CD14-positive monocyte (primary cell): ENCODE measurements at regions not wholly inside any gene's neighbourhood (a gene's known extent, or its start where the extent isn't known, plus 50 kb on each side); places are given as distances from the start of the nearest gene placed in this dataset.

Source experiments
- DNase-seq, 3 donors: peaks; one replicate each; pipeline ENCODE4 v3.0.0-alpha.2; 2011 to 2022
- H2AFZ ChIP-seq: 2 replicates; pipeline ENCODE4 v1.6.0; 2012; ENCODE audit warnings: mild to moderate bottlenecking, low read depth, low read length, inconsistent platforms; ENCODE audit not compliant: insufficient read depth, poor library complexity, severe bottlenecking
- H3K27ac ChIP-seq, 2 donors: 1 replicate in 1 of 2; 2 replicates in 1 of 2; pipeline ENCODE4 v1.5.1; 2012 to 2013; ENCODE audit warnings: low read length in 2 of 2, control low read depth in 1 of 2, inconsistent platforms in 1 of 2, low read depth in 1 of 2, mild to moderate bottlenecking in 1 of 2
- H3K27me3 ChIP-seq, 2 donors: one replicate each; pipeline versions ENCODE4 v1.6.0 to v1.6.1; 2011 to 2013; ENCODE audit warnings: low read length in 2 of 2; ENCODE audit not compliant: control insufficient read depth in 2 of 2, insufficient read depth in 2 of 2
- H3K36me3 ChIP-seq, 2 donors: replicated peaks in 1 of 2; 1 replicate in 1 of 2; 2 replicates in 1 of 2; pipeline versions ENCODE4 v1.5.1 to v1.6.1; 2012 to 2013; ENCODE audit warnings: low read length in 2 of 2, control low read depth in 1 of 2, inconsistent platforms in 1 of 2, mild to moderate bottlenecking in 1 of 2; ENCODE audit not compliant: insufficient read depth in 2 of 2, control insufficient read depth in 1 of 2
- H3K4me1 ChIP-seq, 2 donors: 1 replicate in 1 of 2; 2 replicates in 1 of 2; pipeline versions ENCODE4 v1.5.1 to v1.6.1; 2012 to 2013; ENCODE audit warnings: low read length in 2 of 2, control low read depth in 1 of 2, inconsistent platforms in 1 of 2, mild to moderate bottlenecking in 1 of 2, moderate library complexity in 1 of 2; ENCODE audit not compliant: insufficient read depth in 2 of 2, control insufficient read depth in 1 of 2
- H3K4me2 ChIP-seq: replicated peaks from 2 replicates; pipeline ENCODE3; 2012; ENCODE audit warnings: low read length, moderate library complexity, mild to moderate bottlenecking; ENCODE audit not compliant: poor library complexity, severe bottlenecking; ENCODE audit errors: extremely low read depth
- H3K4me3 ChIP-seq, 3 experiments: fragments of 200-600 bp in 1 of 3; sonication (generic) in 1 of 3; replicated peaks in 1 of 3; 1 replicate in 2 of 3; 2 replicates in 1 of 3; pipeline ENCODE4 v1.5.1; 2011 to 2013; ENCODE audit warnings: low read length in 3 of 3, mild to moderate bottlenecking in 3 of 3, control low read depth in 2 of 3, low read depth in 2 of 3, inconsistent platforms in 1 of 3, moderate library complexity in 1 of 3
- H3K79me2 ChIP-seq: 2 replicates; pipeline ENCODE4 v1.6.0; 2012; ENCODE audit warnings: mild to moderate bottlenecking, control low read depth, inconsistent platforms, low read length, moderate library complexity; ENCODE audit not compliant: insufficient read depth
- H3K9ac ChIP-seq: 2 replicates; pipeline ENCODE4 v1.6.0; 2017; ENCODE audit warnings: low read length, mild to moderate bottlenecking; ENCODE audit not compliant: insufficient read depth, poor library complexity, severe bottlenecking
- H3K9me3 ChIP-seq, 2 donors: replicated peaks in 1 of 2; 1 replicate in 1 of 2; 2 replicates in 1 of 2; pipeline versions ENCODE4 v1.5.1 to v1.6.1; 2012 to 2013; ENCODE audit warnings: low read length in 2 of 2, control low read depth in 1 of 2; ENCODE audit not compliant: control insufficient read depth in 1 of 2, insufficient read depth in 1 of 2
- H4K20me1 ChIP-seq: 2 replicates; pipeline ENCODE4 v1.6.0; 2012; ENCODE audit warnings: mild to moderate bottlenecking, low read length, control low read depth, moderate library complexity; ENCODE audit not compliant: insufficient read depth
- H3K27ac Mint-ChIP-seq, 7 donors: one replicate each; pipeline ENCODE4 v1.8.0; 2020; ENCODE audit warnings: mild to moderate bottlenecking in 7 of 7, mixed read lengths in 7 of 7, moderate library complexity in 6 of 7, inconsistent platforms in 2 of 7
- H3K27me3 Mint-ChIP-seq, 3 donors: one replicate each; pipeline ENCODE4 v1.8.0; 2021 to 2022; ENCODE audit warnings: low read depth in 3 of 3, mild to moderate bottlenecking in 3 of 3, mixed read lengths in 3 of 3, moderate library complexity in 3 of 3, inconsistent platforms in 1 of 3
- H3K36me3 Mint-ChIP-seq, 2 donors: one replicate each; pipeline ENCODE4 v1.8.0; 2020; ENCODE audit warnings: mixed read lengths in 2 of 2, inconsistent platforms in 1 of 2, mild to moderate bottlenecking in 1 of 2
- H3K4me1 Mint-ChIP-seq: one replicate; pipeline ENCODE4 v1.8.0; 2020; ENCODE audit warnings: mild to moderate bottlenecking, mixed read lengths
- H3K4me3 Mint-ChIP-seq, 2 donors: one replicate each; pipeline ENCODE4 v1.8.0; 2020; ENCODE audit warnings: mild to moderate bottlenecking in 2 of 2, mixed read lengths in 2 of 2, moderate library complexity in 1 of 2
- H3K9me3 Mint-ChIP-seq, 7 donors: one replicate each; pipeline ENCODE4 v1.8.0; 2020 to 2022; ENCODE audit warnings: mixed read lengths in 7 of 7, mild to moderate bottlenecking in 6 of 7, moderate library complexity in 6 of 7, inconsistent platforms in 2 of 7
- WGBS: methylation state at CpG from one replicate; pipeline ENCODE4 v1.1.5; 2013; ENCODE audit warnings: missing lambda C conversion rate; ENCODE audit not compliant: insufficient coverage; 5-methylcytosine and 5-hydroxymethylcytosine counted together
- intact Hi-C, 2 donors: fragments of 100-400 bp; cut with micrococcal nuclease; formaldehyde crosslinking; loops; one replicate each; pipeline versions ENCODE4 v1.15.0 to v1.15.1; 2023
- TF ChIP-seq, protein P1 (sequence below): fragments of 200-600 bp; IDR thresholded peaks from one replicate; pipeline ENCODE4 v1.8.0; 2022; ENCODE audit warnings: antibody characterized with exemption, mild to moderate bottlenecking

DNA sequence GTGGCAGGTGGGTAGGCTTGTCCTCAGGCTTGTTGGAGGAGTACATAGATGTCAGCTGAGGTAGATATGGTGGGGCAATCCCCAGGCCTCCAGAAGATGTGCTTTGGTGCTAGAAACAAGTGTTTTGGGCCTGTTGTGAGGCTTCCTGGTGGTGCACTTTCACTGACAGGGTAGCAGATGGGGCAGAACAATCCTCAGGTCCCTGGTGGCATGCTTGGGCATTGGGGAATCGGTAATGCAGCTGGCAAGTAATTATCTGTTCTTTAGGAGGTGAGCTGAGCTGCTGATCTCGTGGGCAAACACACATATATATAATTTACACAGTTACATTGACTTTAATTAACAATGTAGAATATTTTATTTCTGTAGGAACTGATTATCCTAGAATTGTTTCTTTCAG lies 458.7 kb downstream of the BMP2 start:
- H4K20me1 ChIP-seq, result no peaks in the 10 kb centered on the region
- Mint-ChIP-seq H3K9me3 (peaks cover 3 to 12% (median 5%) of the 10 kb centered on the region in 7 donors), H3K4me1 (no peaks in the 10 kb centered on the region), H3K4me3 (no peak overlapping the region), H3K27me3 (peaks cover 0 to 3% (median 1%) of the 10 kb centered on the region in 3 donors), H3K27ac (no peak overlapping the region), H3K36me3 (no peaks in the 10 kb centered on the region)
- H3K27me3 ChIP-seq, result no peaks in the 10 kb centered on the region
- WGBS, result 57% methylated on average over 1 of the region's 2 CpGs
- no peak overlapping the region for H3K27ac ChIP-seq
- no peak overlapping the region for H2AFZ ChIP-seq
- H3K9me3 ChIP-seq, result peaks cover 0 to 7% of the 10 kb centered on the region in 2 donors
- H3K4me3 ChIP-seq, result no peak overlapping the region
- TF ChIP-seq, protein P1, sequence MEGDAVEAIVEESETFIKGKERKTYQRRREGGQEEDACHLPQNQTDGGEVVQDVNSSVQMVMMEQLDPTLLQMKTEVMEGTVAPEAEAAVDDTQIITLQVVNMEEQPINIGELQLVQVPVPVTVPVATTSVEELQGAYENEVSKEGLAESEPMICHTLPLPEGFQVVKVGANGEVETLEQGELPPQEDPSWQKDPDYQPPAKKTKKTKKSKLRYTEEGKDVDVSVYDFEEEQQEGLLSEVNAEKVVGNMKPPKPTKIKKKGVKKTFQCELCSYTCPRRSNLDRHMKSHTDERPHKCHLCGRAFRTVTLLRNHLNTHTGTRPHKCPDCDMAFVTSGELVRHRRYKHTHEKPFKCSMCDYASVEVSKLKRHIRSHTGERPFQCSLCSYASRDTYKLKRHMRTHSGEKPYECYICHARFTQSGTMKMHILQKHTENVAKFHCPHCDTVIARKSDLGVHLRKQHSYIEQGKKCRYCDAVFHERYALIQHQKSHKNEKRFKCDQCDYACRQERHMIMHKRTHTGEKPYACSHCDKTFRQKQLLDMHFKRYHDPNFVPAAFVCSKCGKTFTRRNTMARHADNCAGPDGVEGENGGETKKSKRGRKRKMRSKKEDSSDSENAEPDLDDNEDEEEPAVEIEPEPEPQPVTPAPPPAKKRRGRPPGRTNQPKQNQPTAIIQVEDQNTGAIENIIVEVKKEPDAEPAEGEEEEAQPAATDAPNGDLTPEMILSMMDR, result no peak
- no peak for DNase-seq
- no peak overlapping the region for H3K4me2 ChIP-seq
- H3K36me3 ChIP-seq, result no peaks in the 10 kb centered on the region
- no peak overlapping the region for H3K9ac ChIP-seq
- no peaks in the 10 kb centered on the region for H3K79me2 ChIP-seq
- H3K4me1 ChIP-seq, result no peaks in the 10 kb centered on the region
- intact Hi-C loops, result no loop called here

DNA sequence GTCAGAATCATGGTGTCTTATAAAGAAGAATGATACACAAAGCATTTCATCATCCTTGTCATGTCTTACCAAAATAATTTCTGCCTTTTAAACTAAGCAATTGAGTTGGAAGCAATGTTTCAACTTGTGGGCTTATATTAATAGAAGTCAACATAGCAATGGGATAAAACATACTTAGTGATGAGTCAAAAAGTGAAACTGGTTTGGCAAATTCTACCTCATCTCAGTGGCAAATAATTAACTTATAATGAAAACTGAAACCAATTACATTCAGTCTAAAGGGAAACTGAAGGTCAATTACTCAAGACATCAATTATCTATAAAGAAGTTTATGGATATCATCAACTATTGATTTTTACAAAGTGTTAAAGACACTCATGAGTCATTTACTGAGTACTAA lies 463.8 kb downstream of the BMP2 start:
- Histone ChIP-seq H3K4me3 (no peak overlapping the region), H4K20me1 (no peaks in the 10 kb centered on the region), H3K27me3 (no peaks in the 10 kb centered on the region), H3K79me2 (no peaks in the 10 kb centered on the region), H3K9ac (no peak overlapping the region), H3K4me2 (no peak overlapping the region), H3K27ac (no peak overlapping the region), H3K9me3 (peaks cover 0 to 5% of the 10 kb centered on the region in 2 donors), H3K36me3 (no peaks in the 10 kb centered on the region), H2AFZ (no peak overlapping the region), H3K4me1 (no peaks in the 10 kb centered on the region)
- H3K36me3 Mint-ChIP-seq, result no peaks in the 10 kb centered on the region
- no peak overlapping the region for H3K4me3 Mint-ChIP-seq
- peaks cover 0 to 6% (median 2%) of the 10 kb centered on the region in 7 donors for H3K9me3 Mint-ChIP-seq
- H3K27ac Mint-ChIP-seq, result no peak overlapping the region
- H3K27me3 Mint-ChIP-seq, result peaks cover 0 to 3% (median 0%) of the 10 kb centered on the region in 3 donors
- TF ChIP-seq, protein P1, result no peak
- intact Hi-C loops, result no loop called here
- H3K4me1 Mint-ChIP-seq, result no peaks in the 10 kb centered on the region
- DNase-seq, result no peak
